ENCODE measurements at regions not wholly inside any gene's neighbourhood (a gene's known extent, or its start where the extent isn't known, plus 50 kb on each side); places are given as distances from the start of the nearest gene placed in this dataset.

DNA sequence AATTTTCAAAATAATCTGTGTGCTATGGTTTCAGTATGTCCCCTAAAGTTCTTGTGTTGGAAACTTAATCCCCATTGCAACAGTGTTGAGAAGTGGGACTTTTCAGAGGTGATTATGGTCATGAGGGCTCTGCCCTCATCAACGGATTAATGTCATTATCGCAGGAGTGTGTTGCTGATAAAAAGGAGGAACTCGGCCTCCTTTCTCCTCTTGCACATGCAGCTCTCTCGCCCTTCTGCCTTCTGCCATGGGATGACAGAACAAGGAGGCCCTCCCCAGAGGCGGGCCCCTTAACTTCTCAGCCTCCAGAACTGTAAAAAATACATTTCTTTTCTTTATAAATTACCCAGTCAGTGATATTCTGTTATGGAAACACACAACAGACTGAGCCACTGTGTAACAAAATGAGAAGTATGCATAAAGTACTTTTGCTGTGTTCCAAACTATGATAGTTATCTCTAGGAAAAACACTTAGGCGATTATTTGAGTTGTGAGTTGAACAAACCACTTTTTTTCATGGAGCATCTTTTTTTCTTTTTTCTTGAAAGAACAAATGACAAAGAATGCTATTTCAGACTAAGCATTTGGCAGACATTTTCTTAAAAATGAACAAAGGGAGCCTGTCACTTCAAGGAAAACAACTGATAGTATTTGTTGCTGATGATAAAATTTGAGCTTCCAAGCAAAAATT lies 134.8 kb upstream of the FUT8 start:
- TF ChIP-seq CEBPB (IDR thresholded peaks at IDR 0.05; ENCODE audit: low read depth, low read length) (no peak), POLR2A (IDR thresholded peaks at IDR 0.05; ENCODE audit: low read depth, low read length) (no peak)
- TF ChIP-seq, protein P1, sequence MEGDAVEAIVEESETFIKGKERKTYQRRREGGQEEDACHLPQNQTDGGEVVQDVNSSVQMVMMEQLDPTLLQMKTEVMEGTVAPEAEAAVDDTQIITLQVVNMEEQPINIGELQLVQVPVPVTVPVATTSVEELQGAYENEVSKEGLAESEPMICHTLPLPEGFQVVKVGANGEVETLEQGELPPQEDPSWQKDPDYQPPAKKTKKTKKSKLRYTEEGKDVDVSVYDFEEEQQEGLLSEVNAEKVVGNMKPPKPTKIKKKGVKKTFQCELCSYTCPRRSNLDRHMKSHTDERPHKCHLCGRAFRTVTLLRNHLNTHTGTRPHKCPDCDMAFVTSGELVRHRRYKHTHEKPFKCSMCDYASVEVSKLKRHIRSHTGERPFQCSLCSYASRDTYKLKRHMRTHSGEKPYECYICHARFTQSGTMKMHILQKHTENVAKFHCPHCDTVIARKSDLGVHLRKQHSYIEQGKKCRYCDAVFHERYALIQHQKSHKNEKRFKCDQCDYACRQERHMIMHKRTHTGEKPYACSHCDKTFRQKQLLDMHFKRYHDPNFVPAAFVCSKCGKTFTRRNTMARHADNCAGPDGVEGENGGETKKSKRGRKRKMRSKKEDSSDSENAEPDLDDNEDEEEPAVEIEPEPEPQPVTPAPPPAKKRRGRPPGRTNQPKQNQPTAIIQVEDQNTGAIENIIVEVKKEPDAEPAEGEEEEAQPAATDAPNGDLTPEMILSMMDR (conservative IDR thresholded peaks at IDR 0.05; ENCODE audit: low read depth, low read length) = no peak

All from IMR-90 (cell line).